ENCODE measurements at regions not wholly inside any gene's neighbourhood (a gene's known extent, or its start where the extent isn't known, plus 50 kb on each side); places are given as distances from the start of the nearest gene placed in this dataset.

- no peak for FAIRE-seq
- Histone ChIP-seq H3K27me3 (ENCODE audit: control insufficient read depth, insufficient read depth, low read length) (no peaks in the 10 kb centered on the region), H3K36me3 (ENCODE audit: control insufficient read depth, insufficient read depth, low read length) (no peaks in the 10 kb centered on the region), H3K4me3 (ENCODE audit: low read depth, low read length) (no peak overlapping the region)
- TF ChIP-seq, protein P1, sequence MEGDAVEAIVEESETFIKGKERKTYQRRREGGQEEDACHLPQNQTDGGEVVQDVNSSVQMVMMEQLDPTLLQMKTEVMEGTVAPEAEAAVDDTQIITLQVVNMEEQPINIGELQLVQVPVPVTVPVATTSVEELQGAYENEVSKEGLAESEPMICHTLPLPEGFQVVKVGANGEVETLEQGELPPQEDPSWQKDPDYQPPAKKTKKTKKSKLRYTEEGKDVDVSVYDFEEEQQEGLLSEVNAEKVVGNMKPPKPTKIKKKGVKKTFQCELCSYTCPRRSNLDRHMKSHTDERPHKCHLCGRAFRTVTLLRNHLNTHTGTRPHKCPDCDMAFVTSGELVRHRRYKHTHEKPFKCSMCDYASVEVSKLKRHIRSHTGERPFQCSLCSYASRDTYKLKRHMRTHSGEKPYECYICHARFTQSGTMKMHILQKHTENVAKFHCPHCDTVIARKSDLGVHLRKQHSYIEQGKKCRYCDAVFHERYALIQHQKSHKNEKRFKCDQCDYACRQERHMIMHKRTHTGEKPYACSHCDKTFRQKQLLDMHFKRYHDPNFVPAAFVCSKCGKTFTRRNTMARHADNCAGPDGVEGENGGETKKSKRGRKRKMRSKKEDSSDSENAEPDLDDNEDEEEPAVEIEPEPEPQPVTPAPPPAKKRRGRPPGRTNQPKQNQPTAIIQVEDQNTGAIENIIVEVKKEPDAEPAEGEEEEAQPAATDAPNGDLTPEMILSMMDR (IDR thresholded peaks at IDR 0.05; ENCODE audit: insufficient read depth, low read length, severe bottlenecking): no peak
- DNase-seq (ENCODE audit: low read depth): no peak
These were observed 87.7 kb upstream of the ATP1B1 start for GRCh38 chr1:169018751-169019150.

- DNase-seq (ENCODE audit: low read depth) (no peak), FAIRE-seq (no peak)
- H3K4me3 ChIP-seq (ENCODE audit: low read depth, low read length): no peak overlapping the region
- no peaks in the 10 kb centered on the region for H3K27me3 ChIP-seq (ENCODE audit: control insufficient read depth, insufficient read depth, low read length)
- no peaks in the 10 kb centered on the region for H3K36me3 ChIP-seq (ENCODE audit: control insufficient read depth, insufficient read depth, low read length)
- TF ChIP-seq, protein P1 (IDR thresholded peaks at IDR 0.05; ENCODE audit: insufficient read depth, low read length, severe bottlenecking): no peak
These were observed 87.0 kb upstream of the ATP1B1 start for GRCh38 chr1:169019419-169020058.

- TF ChIP-seq, protein P1 (IDR thresholded peaks at IDR 0.05; ENCODE audit: insufficient read depth, low read length, severe bottlenecking): no peak
- no peak for FAIRE-seq
- Histone ChIP-seq H3K27me3 (ENCODE audit: control insufficient read depth, insufficient read depth, low read length) (peaks cover 2% of the 10 kb centered on the region), H3K4me3 (ENCODE audit: low read depth, low read length) (no peak overlapping the region), H3K36me3 (ENCODE audit: control insufficient read depth, insufficient read depth, low read length) (no peaks in the 10 kb centered on the region)
- DNase-seq (ENCODE audit: low read depth): no peak
These were observed 85.8 kb upstream of the ATP1B1 start for GRCh38 chr1:169020684-169021083.

GRCh38 chr1:169022648-169023047 lies 83.8 kb upstream of the ATP1B1 start:
- DNase-seq (ENCODE audit: low read depth) (no peak), FAIRE-seq (no peak)
- TF ChIP-seq, protein P1 (IDR thresholded peaks at IDR 0.05; ENCODE audit: insufficient read depth, low read length, severe bottlenecking): no peak
- H3K27me3 ChIP-seq (ENCODE audit: control insufficient read depth, insufficient read depth, low read length): peaks cover 2% of the 10 kb centered on the region
- no peaks in the 10 kb centered on the region for H3K36me3 ChIP-seq (ENCODE audit: control insufficient read depth, insufficient read depth, low read length)
- H3K4me3 ChIP-seq (ENCODE audit: low read depth, low read length): no peak overlapping the region

GRCh38 chr1:169024255-169024654 lies 82.2 kb upstream of the ATP1B1 start:
- H3K4me3 ChIP-seq (ENCODE audit: low read depth, low read length): no peak overlapping the region
- no peak for FAIRE-seq

More at GRCh38 chr1:169024255-169024654, 82.2 kb upstream of the ATP1B1 start:
- no peak for DNase-seq (ENCODE audit: low read depth)
- peaks cover 2% of the 10 kb centered on the region for H3K27me3 ChIP-seq (ENCODE audit: control insufficient read depth, insufficient read depth, low read length)
- H3K36me3 ChIP-seq (ENCODE audit: control insufficient read depth, insufficient read depth, low read length): no peaks in the 10 kb centered on the region
- TF ChIP-seq, protein P1 (IDR thresholded peaks at IDR 0.05; ENCODE audit: insufficient read depth, low read length, severe bottlenecking): no peak
